OCI-LY7 (cell line): ENCODE measurements at regions not wholly inside any gene's neighbourhood (a gene's known extent, or its start where the extent isn't known, plus 50 kb on each side); places are given as distances from the start of the nearest gene placed in this dataset.
"Not testable (repeated sequence)": the region's sequence is repeated elsewhere in the genome, so short reads cannot be mapped to it uniquely, and the experiment has no call there.

ENCODE experiments used
- BruUV-seq: library from RNA; stranded (reverse); fragments of 400-500 nt; replicated peaks from 2 replicates; lab custom pipeline; 2021; lab: Mats Ljungman, UMichigan
- CTCF ChIA-PET: fragments of 300-600 bp; sonication (Branson Sonifier 250); formaldehyde crosslinking; loops from one replicate; lab custom pipeline; 2022; ENCODE audit warnings: antibody characterized with exemption; ENCODE audit not compliant: unreplicated experiment; lab: Charles Lee
- POLR2A ChIA-PET: fragments of 300-600 bp; sonication (Branson Sonifier 250); formaldehyde crosslinking; loops from one replicate; lab custom pipeline; 2022; ENCODE audit warnings: antibody characterized with exemption; lab: Charles Lee
- DNase-seq: peaks from one replicate; pipeline ENCODE4 v3.0.0-alpha.2; 2015; ENCODE audit warnings: low spot score
- H2AFZ ChIP-seq: fragments of 200-600 bp; sonication (generic), shearing (Covaris generic); 2 replicates; pipeline ENCODE4 v1.6.1; 2014; ENCODE audit warnings: mild to moderate bottlenecking, antibody characterized with exemption, low read length, moderate library complexity
- H3K27ac ChIP-seq: fragments of 200-600 bp; sonication (generic); 2 replicates; pipeline ENCODE4 v1.5.1; 2014; ENCODE audit warnings: mixed run types, low read depth, mild to moderate bottlenecking, moderate library complexity, low read length, inconsistent platforms; ENCODE audit not compliant: poor library complexity, severe bottlenecking
- H3K36me3 ChIP-seq: fragments of 200-600 bp; sonication (generic); 2 replicates; pipeline ENCODE4 v1.6.1; 2014; ENCODE audit warnings: mild to moderate bottlenecking, antibody characterized with exemption, low read length, moderate library complexity, mixed read lengths; ENCODE audit not compliant: insufficient read depth
- H3K4me1 ChIP-seq: fragments of 200-600 bp; sonication (generic); 2 replicates; pipeline ENCODE4 v1.5.1; 2014; ENCODE audit warnings: mild to moderate bottlenecking, low read length; ENCODE audit not compliant: insufficient read depth, poor library complexity, severe bottlenecking
- H3K4me2 ChIP-seq: fragments of 200-600 bp; sonication (generic); 2 replicates; pipeline ENCODE4 v1.6.1; 2014; ENCODE audit warnings: mild to moderate bottlenecking, low read length
- H3K4me3 ChIP-seq: fragments of 200-600 bp; sonication (generic); 2 replicates; pipeline ENCODE4 v1.5.1; 2014; ENCODE audit warnings: mild to moderate bottlenecking, low read depth, low read length; ENCODE audit not compliant: poor library complexity, severe bottlenecking
- H3K79me2 ChIP-seq: fragments of 200-600 bp; sonication (generic); 2 replicates; pipeline ENCODE4 v1.6.1; 2016; ENCODE audit warnings: low read depth, mild to moderate bottlenecking, low read length, moderate library complexity, mixed read lengths; ENCODE audit not compliant: insufficient read depth
- H3K9me2 ChIP-seq: fragments of 200-600 bp; sonication (generic); 2 replicates; pipeline ENCODE4 v1.6.1; 2016; ENCODE audit warnings: mild to moderate bottlenecking, low read length, mixed read lengths; ENCODE audit not compliant: insufficient read depth
- H3K9me3 ChIP-seq: fragments of 200-600 bp; sonication (generic); 2 replicates; pipeline ENCODE4 v1.6.1; 2014; ENCODE audit warnings: mild to moderate bottlenecking, mixed run types, low read length, mixed read lengths
- H4K20me1 ChIP-seq: fragments of 200-600 bp; sonication (generic); 2 replicates; pipeline ENCODE4 v1.6.1; 2014; ENCODE audit warnings: mild to moderate bottlenecking, antibody characterized with exemption, low read length, moderate library complexity, mixed read lengths; ENCODE audit not compliant: insufficient read depth
- CTCF ChIP-seq: fragments of 200-600 bp; sonication (generic); conservative IDR thresholded peaks from 2 replicates; pipeline ENCODE4 v1.5.1; 2014; ENCODE audit warnings: mild to moderate bottlenecking, antibody characterized with exemption, low read length, moderate library complexity, mixed read lengths
- EZH2phosphoT487 ChIP-seq: fragments of 200-600 bp; sonication (generic); IDR thresholded peaks from 2 replicates; pipeline ENCODE4 v1.6.1; 2018; ENCODE audit warnings: low read depth, borderline replicate concordance, mild to moderate bottlenecking, mixed run types, antibody characterized with exemption, low read length, moderate library complexity, mixed read lengths
- intact Hi-C: fragments of 100-400 bp; cut with micrococcal nuclease; formaldehyde crosslinking; loops from one replicate; pipeline ENCODE4 v1.10.0; 2022; ENCODE audit not compliant: unreplicated experiment

- Histone ChIP-seq H3K79me2 (no peaks in the 10 kb centered on the region), H3K4me1 (no peaks in the 10 kb centered on the region), H4K20me1 (no peaks in the 10 kb centered on the region), H3K4me2 (no peak overlapping the region), H3K4me3 (no peak overlapping the region), H3K27ac (no peak overlapping the region), H2AFZ (no peak overlapping the region), H3K9me2 (no peaks in the 10 kb centered on the region), H3K9me3 (no peaks in the 10 kb centered on the region), H3K36me3 (no peaks in the 10 kb centered on the region)
- intact Hi-C loops: no loop called here
- BruUV-seq: no TSS peak
- ChIA-PET POLR2A (no interaction called here), CTCF (no interaction called here)
- DNase-seq: no peak
- TF ChIP-seq CTCF (no peak), EZH2phosphoT487 (no peak)
Observed at GRCh38 chr7:89605362-89605761, 548.9 kb upstream of the STEAP1 start.

GRCh38 chr7:89606511-89606910, 547.8 kb upstream of the STEAP1 start:
- no peak for TF ChIP-seq EZH2phosphoT487
- no peak for TF ChIP-seq CTCF
- no peak for DNase-seq
- Histone ChIP-seq H3K9me3 (no peaks in the 10 kb centered on the region), H3K27ac (no peak overlapping the region), H3K9me2 (no peaks in the 10 kb centered on the region), H4K20me1 (no peaks in the 10 kb centered on the region), H3K79me2 (no peaks in the 10 kb centered on the region), H3K4me3 (no peak overlapping the region), H2AFZ (no peak overlapping the region), H3K4me2 (no peak overlapping the region), H3K36me3 (no peaks in the 10 kb centered on the region), H3K4me1 (no peaks in the 10 kb centered on the region)
- ChIA-PET CTCF (no interaction called here), POLR2A (interaction anchor here (0.6 kb wide), 1 partner anchor 289 kb away, joined by 3 read pairs; no protein-coding TSS in a partner anchor)
- no TSS peak for BruUV-seq
- intact Hi-C loops: no loop called here

- Histone ChIP-seq H3K9me3 (no peaks in the 10 kb centered on the region), H3K36me3 (no peaks in the 10 kb centered on the region), H3K79me2 (no peaks in the 10 kb centered on the region), H2AFZ (no peak overlapping the region), H3K4me3 (no peak overlapping the region), H3K27ac (no peak overlapping the region), H3K4me1 (no peaks in the 10 kb centered on the region), H4K20me1 (no peaks in the 10 kb centered on the region), H3K9me2 (no peaks in the 10 kb centered on the region), H3K4me2 (no peak overlapping the region)
- DNase-seq: no peak
- CTCF ChIA-PET: no interaction called here
- POLR2A ChIA-PET: no interaction called here
- intact Hi-C loops: no loop called here
- TF ChIP-seq CTCF (no peak), EZH2phosphoT487 (no peak)
- BruUV-seq: no TSS peak
Observed at GRCh38 chr7:89607792-89608191, 546.5 kb upstream of the STEAP1 start.

GRCh38 chr7:89616829-89617228, 537.4 kb upstream of the STEAP1 start:
- not testable (repeated sequence) for BruUV-seq, H3K9me3 ChIP-seq

More at GRCh38 chr7:89616829-89617228, 537.4 kb upstream of the STEAP1 start:
- H3K36me3 ChIP-seq, DNase-seq, H2AFZ ChIP-seq, H3K4me3 ChIP-seq, H3K4me1 ChIP-seq, H4K20me1 ChIP-seq, H3K4me2 ChIP-seq, intact Hi-C loops, H3K27ac ChIP-seq, POLR2A ChIA-PET, H3K9me2 ChIP-seq, H3K79me2 ChIP-seq, CTCF ChIA-PET: not testable (repeated sequence)
